HG03095 (cell line): ENCODE measurements at regions not wholly inside any gene's neighbourhood (a gene's known extent, or its start where the extent isn't known, plus 50 kb on each side); places are given as distances from the start of the nearest gene placed in this dataset.
"Not testable (repeated sequence)": the region's sequence is repeated elsewhere in the genome, so short reads cannot be mapped to it uniquely, and the experiment has no call there.

ENCODE experiments used
- ATAC-seq: cut with Tn5 transposase; IDR thresholded peaks from one replicate; pipeline ENCODE4 v1.9.1; 2021; ENCODE audit warnings: moderate library complexity; ENCODE audit not compliant: unreplicated experiment

DNA sequence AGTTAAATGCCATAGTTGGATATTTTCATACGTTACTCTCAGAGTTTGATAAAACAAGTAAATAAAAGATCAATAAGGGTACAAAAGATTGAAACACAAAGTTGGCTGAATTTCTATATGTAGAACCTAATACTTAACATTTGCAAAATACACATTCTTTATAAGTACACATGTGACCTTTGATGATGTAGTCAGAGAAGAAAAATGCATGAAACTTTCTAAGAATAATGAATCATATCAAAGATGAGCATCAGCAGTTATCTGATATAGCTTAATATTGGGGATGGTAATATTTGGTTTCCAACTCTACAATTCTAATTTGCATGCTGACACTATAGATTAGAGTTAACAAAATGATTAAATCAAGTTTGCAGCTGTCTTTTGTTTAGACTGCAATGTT is 188.0 kb upstream of the TGFBR2 start:
- ATAC-seq = no peak

- ATAC-seq = no peak
Measured at GRCh38 chr3:30421266-30421665, 185.1 kb upstream of the TGFBR2 start.

DNA sequence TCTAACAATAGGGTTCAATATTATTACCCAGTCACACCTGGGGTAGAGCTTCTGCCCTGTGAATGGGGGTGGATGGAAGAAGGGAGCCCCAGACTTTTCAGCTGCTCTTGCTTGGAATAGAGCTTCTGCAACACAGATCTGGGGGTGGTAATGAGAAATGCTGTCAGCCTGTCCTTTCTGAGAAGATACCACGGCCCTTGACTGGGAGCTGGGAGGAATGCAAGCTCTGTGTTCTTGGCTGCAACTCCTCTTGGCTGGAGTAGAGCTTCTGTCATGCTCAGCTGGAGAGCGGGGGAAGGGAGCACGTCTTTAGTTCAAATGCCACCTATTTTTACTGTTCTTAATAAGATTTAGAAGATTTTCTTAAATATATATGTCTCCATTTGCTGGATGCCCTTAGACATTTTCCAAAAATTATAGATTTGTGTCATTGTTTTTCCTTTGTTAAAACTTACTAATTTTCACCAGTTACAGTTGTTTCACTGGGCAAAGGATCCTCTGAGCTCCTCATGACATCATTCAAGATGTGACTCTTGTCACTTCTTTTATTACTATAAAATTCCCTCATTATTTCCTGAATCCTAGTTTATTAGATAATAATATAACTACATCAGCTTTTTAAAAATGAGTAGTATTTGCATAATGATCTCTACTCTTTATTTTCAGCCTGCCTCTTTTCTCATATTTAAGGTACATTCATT is 180.0 kb upstream of the TGFBR2 start:
- no peak for ATAC-seq

DNA sequence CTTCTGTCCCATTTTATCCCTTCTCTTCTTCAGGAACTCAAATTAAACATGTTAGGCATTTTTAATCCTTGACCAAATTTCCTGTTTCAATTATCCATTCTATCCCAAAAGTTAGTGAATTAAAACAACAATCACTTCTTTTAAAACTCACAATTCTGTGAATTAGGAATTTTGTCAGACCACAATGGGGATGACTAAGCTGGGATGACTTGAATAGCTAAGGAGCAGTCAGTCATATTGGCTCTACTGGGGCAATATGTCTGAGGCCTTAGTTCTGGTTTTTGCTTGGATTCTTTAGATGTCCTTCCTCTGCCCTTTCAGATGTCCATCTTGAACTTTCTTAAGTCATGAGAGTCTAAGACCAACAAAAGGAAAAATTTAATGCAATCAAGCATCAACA is 178.2 kb upstream of the TGFBR2 start:
- no peak for ATAC-seq

DNA sequence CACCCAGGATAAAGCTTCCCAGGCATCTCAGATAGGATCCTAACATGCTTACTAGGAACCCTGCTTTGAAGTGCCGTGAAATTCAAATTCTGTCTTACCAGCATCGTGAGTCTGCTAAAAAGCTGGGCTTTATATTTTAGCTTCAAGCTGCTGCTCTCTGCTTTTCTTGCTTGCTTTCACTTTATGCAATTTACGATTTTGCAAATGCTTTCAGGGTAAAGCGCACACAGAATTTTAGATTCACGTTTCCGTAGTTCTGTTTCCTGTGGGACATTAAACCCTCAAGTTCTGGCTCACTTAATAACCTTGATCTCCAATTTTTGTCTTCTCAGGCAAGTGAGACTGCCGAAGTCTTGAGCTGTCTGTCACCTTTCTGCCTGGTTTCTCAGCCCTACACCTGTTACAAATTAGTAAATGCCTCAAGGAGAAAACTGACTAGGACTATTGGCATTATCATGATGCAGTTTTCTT is 170.5 kb upstream of the TGFBR2 start:
- no peak for ATAC-seq

- ATAC-seq = no peak
Measured at GRCh38 chr3:30437171-30437601, 169.2 kb upstream of the TGFBR2 start.

DNA sequence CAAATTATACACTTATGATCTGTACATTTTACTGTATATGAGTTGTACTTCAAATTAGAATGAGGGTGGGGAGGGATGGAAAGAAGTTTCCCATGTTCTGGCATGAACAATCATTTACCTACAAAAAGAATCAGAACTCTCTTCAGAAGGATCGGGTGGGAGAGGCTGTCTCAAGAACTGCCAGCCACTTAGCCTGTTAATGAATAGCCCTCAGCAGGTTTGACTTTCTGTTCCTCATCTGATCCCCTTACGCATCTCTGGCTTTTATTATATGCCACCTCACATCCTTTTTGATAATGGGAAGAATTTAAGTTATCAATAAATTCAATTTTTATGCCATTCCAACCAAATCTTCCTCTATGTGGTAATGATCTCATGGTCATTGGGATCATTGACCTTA is 168.3 kb upstream of the TGFBR2 start:
- ATAC-seq = no peak

DNA sequence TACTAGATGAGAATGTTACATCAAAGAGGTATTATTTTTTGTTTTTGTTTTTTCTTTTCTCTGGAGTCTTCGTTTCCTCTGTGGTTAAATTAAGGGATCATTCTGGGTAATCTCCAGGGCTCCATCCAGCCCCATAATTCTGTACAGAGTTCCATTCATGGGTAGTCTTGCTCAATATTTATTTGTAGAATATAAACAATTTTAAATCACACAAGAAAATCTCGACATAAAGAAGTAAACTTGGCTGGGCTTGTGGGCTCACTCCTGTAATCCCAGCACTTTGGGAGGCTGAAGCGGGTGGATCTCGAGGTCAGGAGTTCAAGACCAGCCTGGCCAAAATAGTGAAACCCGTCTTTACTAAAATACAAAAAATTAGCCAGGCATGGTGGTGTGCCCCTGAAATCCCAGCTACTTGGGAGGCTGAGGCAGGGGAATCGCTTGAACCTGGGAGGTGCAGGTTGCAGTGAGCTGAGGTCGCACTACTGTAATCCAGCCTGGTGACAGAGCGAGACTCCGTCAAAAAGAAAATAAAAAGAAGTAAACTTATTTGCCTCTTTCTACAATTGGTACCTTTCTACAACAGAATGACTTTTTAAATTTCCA is 166.8 kb upstream of the TGFBR2 start:
- ATAC-seq = no peak

GRCh38 chr3:30440147-30440604 is 166.2 kb upstream of the TGFBR2 start:
- no peak for ATAC-seq

GRCh38 chr3:30440880-30441279 is 165.5 kb upstream of the TGFBR2 start:
- no peak for ATAC-seq

GRCh38 chr3:30443756-30444673 is 162.4 kb upstream of the TGFBR2 start:
- ATAC-seq = no peak

DNA sequence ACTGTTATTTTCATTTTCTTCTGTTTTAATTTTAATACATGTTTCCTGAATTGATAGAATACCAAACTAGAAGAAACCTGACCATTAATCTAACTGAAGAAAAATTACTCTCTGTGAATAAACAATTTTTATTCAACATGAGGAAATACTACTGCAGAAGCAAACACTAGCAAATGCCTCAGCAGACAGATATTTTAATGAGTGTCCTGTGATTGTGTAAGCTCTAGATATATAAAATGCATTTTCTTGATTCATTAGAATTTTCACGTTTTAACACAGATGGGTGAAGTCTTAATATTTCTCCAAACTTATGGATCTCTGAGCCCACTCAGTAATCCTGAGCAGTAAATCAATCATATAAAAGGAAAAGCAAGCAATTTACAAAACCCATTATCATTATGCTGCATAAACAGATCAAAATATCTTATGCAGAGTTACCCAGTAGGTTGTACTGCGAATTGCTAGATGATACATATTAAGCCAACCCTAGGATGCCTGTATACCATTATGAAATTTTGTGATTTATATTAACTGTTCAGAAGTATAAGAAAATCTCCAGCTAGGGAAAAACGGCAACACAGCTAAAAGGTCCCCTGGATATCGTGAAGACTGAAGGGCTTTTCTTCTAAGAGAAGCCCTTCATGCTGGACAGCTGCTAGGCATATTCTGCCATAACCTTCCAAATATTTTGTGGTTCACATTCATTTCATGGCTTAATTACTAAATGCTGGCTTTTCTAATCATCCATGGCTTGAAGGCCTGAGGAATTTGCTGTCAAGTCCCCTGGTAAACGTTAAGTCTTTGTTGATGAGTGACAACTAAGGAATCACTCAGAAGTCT is 157.7 kb upstream of the TGFBR2 start:
- no peak for ATAC-seq

GRCh38 chr3:30449290-30449632 is 157.1 kb upstream of the TGFBR2 start:
- ATAC-seq = no peak

GRCh38 chr3:30452446-30452845 is 154.0 kb upstream of the TGFBR2 start:
- no peak for ATAC-seq

DNA sequence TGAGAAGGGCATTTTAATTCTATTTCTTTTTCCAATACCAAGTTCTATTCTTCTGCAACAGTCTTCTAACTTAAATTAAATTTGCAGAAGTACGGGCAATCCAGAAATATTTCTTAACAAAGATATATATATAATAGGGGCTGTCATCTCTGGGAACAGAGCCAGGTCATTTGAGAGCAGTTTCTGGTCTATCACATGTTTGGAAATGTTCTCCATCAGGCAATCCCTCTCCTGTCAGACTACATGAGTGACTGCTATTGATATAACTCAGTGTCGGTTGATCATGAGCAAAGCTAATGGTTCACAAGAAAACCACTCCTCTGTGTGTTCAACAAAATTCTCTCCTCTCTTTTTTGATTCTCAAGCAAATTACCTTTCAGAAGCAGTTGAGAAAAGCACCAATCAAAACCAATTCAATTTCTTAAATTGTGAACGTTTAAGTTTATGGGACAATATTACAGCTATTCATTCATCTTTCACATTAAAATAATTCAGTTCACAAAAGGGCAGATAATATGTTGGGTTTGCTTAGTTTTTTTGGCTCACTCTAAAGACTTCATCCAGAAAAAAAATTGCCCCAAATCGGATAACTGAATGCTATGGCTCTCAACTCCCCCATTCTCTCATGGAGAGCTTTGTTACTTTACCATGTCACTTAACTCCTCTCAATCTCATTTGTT is 152.9 kb upstream of the TGFBR2 start:
- no peak for ATAC-seq

DNA sequence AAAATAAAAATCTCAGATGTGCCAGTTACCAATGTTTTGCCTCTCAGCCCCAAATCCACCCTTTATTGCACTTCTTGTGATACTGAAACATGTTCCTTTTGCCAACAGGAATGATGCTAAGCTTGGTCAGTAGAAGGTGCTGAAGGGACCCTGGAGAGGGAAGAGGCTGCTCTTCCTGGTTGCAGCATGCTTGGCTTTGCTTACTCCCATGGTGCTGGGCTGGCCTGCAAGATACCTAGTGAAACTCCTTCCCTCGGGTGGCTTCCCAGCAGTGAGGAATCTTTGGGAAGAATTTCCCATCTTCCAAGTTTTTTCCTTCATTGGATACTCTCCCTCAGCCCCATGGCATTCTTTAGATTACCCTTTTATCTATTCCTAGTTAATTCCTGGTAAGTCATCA is 151.8 kb upstream of the TGFBR2 start:
- ATAC-seq = no peak

DNA sequence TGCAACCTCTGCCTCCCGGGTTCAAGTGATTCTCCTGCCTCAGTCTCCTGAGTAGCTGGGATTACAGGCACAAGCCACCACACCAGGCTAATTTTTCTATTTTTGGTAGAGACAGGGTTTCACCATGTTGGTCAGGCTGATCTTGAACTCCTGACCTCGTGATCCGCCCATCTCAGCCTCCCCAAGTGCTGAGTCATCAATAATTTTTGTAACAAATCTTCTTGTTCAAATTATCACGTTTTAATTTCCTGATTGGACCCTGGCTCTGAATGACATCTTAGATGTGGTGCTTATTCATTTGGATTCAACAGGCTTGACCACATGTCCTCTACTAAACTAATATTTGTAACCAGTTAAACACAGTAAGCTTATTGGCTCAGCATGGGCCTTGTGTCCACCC is 151.3 kb upstream of the TGFBR2 start:
- ATAC-seq = not testable (repeated sequence)

DNA sequence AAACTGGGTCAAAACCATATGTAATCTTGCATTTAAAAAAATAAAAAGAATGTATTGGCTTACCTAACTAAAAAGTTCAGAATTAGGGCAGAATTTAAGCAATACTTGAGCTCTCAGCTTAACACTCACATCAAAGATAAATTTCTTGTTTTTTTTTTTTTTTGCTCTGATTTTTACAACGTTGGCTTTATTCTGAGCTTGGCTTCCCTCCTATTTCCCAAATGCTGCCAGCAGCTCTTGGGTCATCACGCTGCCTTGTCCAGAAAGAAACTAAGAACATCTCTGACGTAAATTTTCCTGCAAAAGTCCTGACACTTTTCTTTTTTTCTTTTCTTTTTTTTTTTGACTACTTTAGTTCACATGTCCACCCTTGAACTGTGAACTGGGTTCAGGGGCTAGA is 150.6 kb upstream of the TGFBR2 start:
- ATAC-seq = no peak

DNA sequence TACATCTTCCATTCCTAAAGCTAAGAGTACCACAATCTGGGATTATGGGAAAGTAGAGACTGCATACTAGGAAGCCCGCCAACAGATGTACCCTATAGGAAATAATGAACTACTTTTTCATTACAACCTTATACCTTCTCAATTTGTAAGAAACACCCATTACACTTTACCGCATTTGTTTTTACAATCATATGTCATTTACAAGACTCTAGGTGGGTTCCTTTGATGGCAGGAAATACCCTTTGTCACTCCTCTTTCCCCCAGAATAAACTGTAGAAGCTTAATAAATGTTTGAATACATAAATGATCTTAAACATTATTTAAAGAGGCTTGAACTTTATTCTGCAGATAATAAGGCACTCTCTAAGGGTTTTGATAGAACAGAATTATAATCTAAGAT is 150.1 kb upstream of the TGFBR2 start:
- no peak for ATAC-seq

DNA sequence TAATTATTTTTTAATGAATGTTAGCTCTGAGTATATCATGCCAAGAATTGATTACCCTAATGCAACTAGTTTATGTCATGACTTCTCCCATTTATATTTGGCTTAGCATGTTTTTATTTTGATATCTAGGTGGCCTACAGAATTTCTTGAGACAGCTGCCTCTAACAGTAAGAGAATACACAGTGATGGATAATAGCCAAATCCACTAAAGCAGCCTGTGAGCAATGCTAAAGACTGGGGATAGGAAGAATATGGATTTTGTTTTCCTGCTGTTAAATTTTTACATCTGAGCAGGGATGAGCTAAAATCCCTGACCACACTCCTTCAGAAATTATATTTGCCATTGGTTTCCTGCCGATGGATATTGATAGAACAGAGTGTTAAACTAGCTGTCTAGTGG is 149.3 kb upstream of the TGFBR2 start:
- no peak for ATAC-seq
